Neutrophil (primary cell): ENCODE measurements at regions not wholly inside any gene's neighbourhood (a gene's known extent, or its start where the extent isn't known, plus 50 kb on each side); places are given as distances from the start of the nearest gene placed in this dataset.

ENCODE experiments used
- H3K27ac ChIP-seq: fragments of 200-600 bp; sonication (generic); 2 replicates; pipeline ENCODE4 v1.5.1; 2016; ENCODE audit warnings: mild to moderate bottlenecking, moderate library complexity
- H3K27me3 ChIP-seq: fragments of 200-600 bp; sonication (generic); 2 replicates; pipeline ENCODE4 v1.6.0; 2016; ENCODE audit warnings: mild to moderate bottlenecking
- H3K36me3 ChIP-seq: fragments of 200-600 bp; sonication (generic); 2 replicates; pipeline ENCODE4 v1.5.1; 2017
- H3K4me1 ChIP-seq, 2 experiments: fragments of 200-600 bp in 1 of 2; sonication (generic) in 1 of 2; 1 replicate in 1 of 2; 2 replicates in 1 of 2; pipeline versions ENCODE4 v1.5.1 to v1.6.1; 2013 to 2016; ENCODE audit warnings: low read depth in 1 of 2, low read length in 1 of 2, mild to moderate bottlenecking in 1 of 2, moderate library complexity in 1 of 2; ENCODE audit not compliant: control insufficient read depth in 1 of 2, insufficient read depth in 1 of 2
- H3K4me3 ChIP-seq, 2 experiments: fragments of 200-600 bp in 1 of 2; sonication (generic) in 1 of 2; 1 replicate in 1 of 2; 2 replicates in 1 of 2; pipeline ENCODE4 v1.5.1; 2013 to 2016; ENCODE audit warnings: low read depth in 1 of 2, low read length in 1 of 2, mild to moderate bottlenecking in 1 of 2, moderate library complexity in 1 of 2
- H3K9me3 ChIP-seq: fragments of 200-600 bp; sonication (generic); 2 replicates; pipeline ENCODE4 v1.5.1; 2016
- CTCF ChIP-seq: fragments of 200-600 bp; sonication (generic); IDR thresholded peaks from 2 replicates; pipeline ENCODE4 v1.5.1; 2016; ENCODE audit warnings: antibody characterized with exemption

- Histone ChIP-seq H3K27ac (no peak overlapping the region), H3K4me3 (no peak overlapping the region), H3K4me1 (no peaks in the 10 kb centered on the region), H3K9me3 (no peaks in the 10 kb centered on the region), H3K36me3 (no peaks in the 10 kb centered on the region), H3K27me3 (no peaks in the 10 kb centered on the region)
- TF ChIP-seq CTCF, result no peak
These were observed 1575.8 kb downstream of the STIM2 start for GRCh38 chr4:28436191-28437080.

GRCh38 chr4:28443371-28443770 lies 1582.7 kb downstream of the STIM2 start:
- no peaks in the 10 kb centered on the region for H3K27me3 ChIP-seq
- H3K9me3 ChIP-seq, result no peaks in the 10 kb centered on the region
- no peak overlapping the region for H3K4me3 ChIP-seq
- TF ChIP-seq CTCF, result no peak
- no peaks in the 10 kb centered on the region for H3K36me3 ChIP-seq
- no peak overlapping the region for H3K27ac ChIP-seq
- no peaks in the 10 kb centered on the region for H3K4me1 ChIP-seq

GRCh38 chr4:28443801-28444412 lies 1583.3 kb downstream of the STIM2 start:
- no peak overlapping the region for H3K4me3 ChIP-seq
- H3K4me1 ChIP-seq, result no peaks in the 10 kb centered on the region
- no peak for TF ChIP-seq CTCF
- no peak overlapping the region for H3K27ac ChIP-seq
- H3K9me3 ChIP-seq, result no peaks in the 10 kb centered on the region
- no peaks in the 10 kb centered on the region for H3K27me3 ChIP-seq
- H3K36me3 ChIP-seq, result no peaks in the 10 kb centered on the region

GRCh38 chr4:28444886-28445496 lies 1584.3 kb downstream of the STIM2 start:
- no peaks in the 10 kb centered on the region for H3K4me1 ChIP-seq
- no peaks in the 10 kb centered on the region for H3K27me3 ChIP-seq
- no peak overlapping the region for H3K27ac ChIP-seq
- H3K4me3 ChIP-seq, result no peak overlapping the region
- H3K36me3 ChIP-seq, result no peaks in the 10 kb centered on the region
- no peaks in the 10 kb centered on the region for H3K9me3 ChIP-seq
- no peak for TF ChIP-seq CTCF

- Histone ChIP-seq H3K27me3 (no peaks in the 10 kb centered on the region), H3K36me3 (no peaks in the 10 kb centered on the region), H3K4me1 (no peaks in the 10 kb centered on the region), H3K4me3 (no peak overlapping the region), H3K27ac (no peak overlapping the region), H3K9me3 (no peaks in the 10 kb centered on the region)
- TF ChIP-seq CTCF, result no peak
These were observed 1588.4 kb downstream of the STIM2 start for GRCh38 chr4:28449085-28449484.
